HG02642 (cell line): ENCODE measurements at regions not wholly inside any gene's neighbourhood (a gene's known extent, or its start where the extent isn't known, plus 50 kb on each side); places are given as distances from the start of the nearest gene placed in this dataset.
A peak's percentile ranks its signal among the peaks of the same experiment; 100 is the strongest.

ENCODE experiments used
- ATAC-seq: cut with Tn5 transposase; IDR thresholded peaks from one replicate; pipeline ENCODE4 v1.9.1; 2021; ENCODE audit warnings: mild to moderate bottlenecking; ENCODE audit not compliant: unreplicated experiment, poor library complexity

DNA sequence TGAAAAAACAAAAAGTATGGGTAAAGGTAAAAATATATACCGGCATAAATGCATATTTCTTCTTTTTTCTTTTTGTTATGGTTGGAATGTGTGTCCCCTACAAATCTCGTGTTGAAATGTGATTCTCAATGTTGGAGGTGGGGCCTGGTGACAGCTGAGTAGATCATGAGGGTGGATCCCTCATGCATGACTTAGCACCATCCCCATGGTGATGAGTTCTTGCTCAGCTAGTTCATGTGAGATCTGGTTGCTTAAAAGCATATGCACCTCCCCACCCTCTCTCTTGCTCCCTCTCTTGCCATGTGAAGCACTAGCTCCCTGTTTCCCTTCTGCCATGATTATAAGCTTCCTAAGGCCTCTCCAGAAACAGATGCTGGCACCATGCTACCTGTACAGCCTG, 93.3 kb downstream of the HYCC1 start:
- no peak for ATAC-seq

- no peak for ATAC-seq
Observed at GRCh38 chr7:22913158-22913557, 90.5 kb upstream of the TOMM7 start.

GRCh38 chr7:22911889-22912288, 89.2 kb upstream of the TOMM7 start:
- ATAC-seq = no peak

DNA sequence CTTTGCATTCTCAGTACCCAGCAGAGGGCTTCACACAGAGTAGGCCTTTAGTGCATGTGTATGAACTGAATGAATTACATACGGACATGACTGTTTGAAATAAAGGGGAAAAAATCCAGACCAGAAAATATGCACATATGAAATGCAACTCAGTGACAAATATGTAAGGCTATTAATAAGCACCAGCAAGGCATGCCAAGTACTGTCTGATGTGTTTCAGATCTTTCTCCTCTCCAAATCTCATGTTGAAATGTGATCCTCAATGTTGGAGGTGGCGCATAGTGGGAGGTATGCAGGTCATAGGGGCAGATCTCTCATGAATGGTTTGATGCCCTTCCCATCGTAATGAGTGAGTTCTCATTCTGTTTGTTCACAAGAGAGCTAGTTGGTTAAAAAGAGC, 87.3 kb upstream of the TOMM7 start:
- ATAC-seq = no peak

DNA sequence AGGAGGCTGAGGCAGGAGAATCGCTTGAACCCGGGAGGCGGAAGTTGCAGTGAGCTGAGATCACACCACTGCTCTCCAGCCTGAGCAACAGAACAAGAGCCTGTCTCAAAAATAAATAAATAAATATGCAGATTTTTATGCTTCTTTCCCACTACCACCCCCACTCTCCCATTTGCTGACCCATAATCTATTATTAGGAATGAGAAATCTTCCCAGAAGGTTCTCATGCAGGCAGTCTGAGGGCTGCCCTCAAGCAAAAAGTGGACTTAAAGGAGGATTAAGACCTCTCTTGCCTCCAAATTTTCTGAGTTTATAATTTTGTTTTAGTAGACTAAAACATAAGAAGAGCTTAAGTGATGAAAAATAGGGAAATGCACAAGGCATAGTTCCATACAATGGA, 85.2 kb upstream of the TOMM7 start:
- ATAC-seq = no peak

DNA sequence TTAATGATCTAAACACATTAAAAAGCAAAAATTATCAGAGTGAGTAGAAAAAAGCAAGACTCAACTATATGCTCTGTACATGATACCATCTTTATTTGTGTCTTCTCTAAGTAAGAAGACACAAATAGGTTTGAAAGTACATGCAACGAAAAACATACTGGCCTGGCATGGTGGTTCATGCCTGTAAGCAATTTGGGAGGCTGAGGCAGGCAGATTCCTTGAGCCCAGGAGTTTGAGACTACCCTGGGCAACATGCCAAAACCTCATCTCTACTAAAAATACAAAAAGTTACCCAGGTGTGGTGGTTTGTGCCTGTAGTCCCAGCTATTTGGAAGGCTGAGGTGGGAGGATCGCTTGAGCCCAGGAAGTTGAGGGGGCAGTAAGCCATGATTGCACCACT, 78.1 kb upstream of the TOMM7 start:
- no peak for ATAC-seq

DNA sequence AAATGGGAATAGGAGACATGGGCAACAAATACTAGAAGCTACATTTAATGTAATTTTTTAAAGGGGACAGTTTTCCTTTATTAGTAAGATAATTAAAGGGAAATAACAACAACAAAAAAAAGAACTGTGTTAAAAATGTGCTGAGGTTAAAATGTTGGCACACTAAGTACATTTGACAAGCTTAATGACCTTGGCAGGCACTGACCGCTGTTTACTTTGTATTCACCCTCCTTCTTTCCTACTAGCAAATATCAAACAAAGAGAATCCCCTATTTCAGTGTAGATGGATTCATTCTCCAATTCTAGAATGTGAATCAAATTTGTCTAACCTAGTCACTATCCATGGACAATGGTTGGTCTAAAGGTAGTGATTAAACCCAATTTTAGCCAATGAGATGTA, 77.5 kb upstream of the TOMM7 start:
- no peak for ATAC-seq

DNA sequence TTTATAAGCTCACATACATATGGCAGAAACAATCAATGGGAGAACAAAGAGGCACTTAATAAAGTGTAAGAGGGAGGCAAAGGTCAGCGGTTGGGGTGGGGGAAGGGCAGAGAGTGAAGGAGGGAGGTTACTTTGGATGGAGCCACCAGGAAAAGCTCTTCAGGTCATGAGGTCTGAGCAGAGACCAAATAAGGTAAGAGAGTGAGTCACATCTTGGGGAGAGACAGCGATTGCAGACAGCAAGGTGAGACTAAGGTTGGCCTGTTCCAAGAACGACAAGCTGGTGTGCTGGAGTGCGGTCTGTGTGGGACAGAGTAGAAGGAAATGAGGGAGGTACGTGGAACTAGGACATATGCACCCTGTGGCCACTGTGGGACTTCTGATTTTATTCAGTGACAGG, 74.3 kb upstream of the TOMM7 start:
- ATAC-seq = no peak

- ATAC-seq = no peak
Observed at GRCh38 chr7:22895828-22896165, 73.1 kb upstream of the TOMM7 start.

GRCh38 chr7:22895140-22895827, 72.6 kb upstream of the TOMM7 start:
- no peak for ATAC-seq

GRCh38 chr7:22894546-22894945, 71.9 kb upstream of the TOMM7 start:
- ATAC-seq = no peak

- no peak for ATAC-seq
Observed at GRCh38 chr7:22890773-22891172, 68.1 kb upstream of the TOMM7 start.

DNA sequence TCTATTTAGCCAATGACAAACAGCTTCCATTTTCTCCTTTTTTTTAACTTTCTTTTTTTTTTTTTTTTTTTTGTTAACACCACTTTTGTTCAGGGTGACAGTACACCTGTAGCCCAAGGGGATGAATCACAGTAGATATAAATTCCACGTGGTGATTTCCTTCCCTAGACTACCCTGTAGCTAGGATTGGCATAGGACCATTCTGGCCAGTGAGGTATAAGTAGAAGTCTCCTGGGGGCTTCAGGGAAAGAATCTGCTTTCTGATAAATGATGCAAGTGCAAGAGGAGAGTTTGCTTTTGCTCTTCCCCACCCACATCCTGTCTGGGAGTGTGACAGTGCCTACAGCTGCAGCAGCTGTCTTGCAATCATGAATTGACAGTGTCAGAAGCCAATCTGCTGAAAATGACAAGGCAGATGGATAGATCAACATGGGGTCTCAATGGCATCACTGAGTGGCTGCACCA, 63.2 kb upstream of the TOMM7 start:
- peak; percentile 90 for ATAC-seq

DNA sequence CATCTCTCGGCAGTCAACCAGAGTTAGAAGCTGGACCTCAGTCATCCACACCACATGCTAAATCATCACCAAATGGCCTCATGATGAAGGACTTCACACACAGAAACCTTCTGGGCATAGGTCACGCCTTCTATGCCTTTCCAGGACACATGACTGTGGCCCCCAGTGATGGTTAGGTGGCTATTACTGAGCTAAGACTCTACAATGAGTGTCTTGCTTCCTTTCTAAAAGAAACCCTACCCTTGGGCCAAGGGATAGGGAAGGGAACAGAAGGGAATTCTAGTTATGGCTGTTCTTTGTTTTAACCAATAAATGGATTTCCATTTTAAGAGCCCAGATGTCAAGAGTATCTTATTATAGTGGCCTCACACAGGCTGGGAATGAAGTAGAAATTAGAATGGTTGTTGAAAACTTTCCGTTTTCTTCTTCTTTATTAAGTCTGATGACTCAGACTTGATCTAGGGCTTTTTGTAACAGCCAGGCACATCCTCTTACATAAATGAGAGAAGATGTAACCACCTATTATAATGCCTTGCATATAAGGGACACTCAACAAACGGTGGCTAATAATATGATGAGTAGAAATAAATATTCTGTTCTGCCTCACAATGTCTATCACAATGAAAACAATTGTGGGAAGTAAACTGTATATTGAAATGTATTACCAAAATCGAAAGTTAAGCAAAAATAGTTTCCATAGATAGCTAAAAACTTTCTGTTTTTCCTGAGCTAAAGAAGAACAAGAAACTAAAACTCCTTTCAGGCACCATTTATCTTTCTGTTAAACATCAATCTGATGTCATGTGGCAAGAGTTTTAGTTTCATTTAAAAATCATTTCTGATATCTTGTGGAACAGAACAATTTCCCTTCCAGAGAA, 62.5 kb upstream of the TOMM7 start:
- ATAC-seq = peak; percentile 49

DNA sequence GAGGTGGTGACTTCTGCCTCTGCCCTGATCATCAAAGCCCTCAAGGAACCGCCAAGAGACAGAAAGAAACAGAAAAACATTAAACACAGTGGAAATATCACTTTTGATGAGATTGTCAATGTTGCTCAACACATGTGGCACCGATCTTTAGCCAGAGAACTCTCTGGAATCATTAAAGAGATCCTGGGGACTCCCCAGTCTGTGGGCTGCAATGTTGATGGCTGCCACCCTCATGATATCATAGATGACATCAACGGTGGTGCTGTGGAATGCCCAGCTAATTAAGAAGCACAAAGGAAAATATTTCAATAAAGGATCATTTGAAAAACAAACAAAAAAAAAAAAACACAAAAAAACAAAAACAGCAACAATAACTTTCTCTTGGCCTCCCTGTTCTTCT, 59.5 kb upstream of the TOMM7 start:
- ATAC-seq = no peak

DNA sequence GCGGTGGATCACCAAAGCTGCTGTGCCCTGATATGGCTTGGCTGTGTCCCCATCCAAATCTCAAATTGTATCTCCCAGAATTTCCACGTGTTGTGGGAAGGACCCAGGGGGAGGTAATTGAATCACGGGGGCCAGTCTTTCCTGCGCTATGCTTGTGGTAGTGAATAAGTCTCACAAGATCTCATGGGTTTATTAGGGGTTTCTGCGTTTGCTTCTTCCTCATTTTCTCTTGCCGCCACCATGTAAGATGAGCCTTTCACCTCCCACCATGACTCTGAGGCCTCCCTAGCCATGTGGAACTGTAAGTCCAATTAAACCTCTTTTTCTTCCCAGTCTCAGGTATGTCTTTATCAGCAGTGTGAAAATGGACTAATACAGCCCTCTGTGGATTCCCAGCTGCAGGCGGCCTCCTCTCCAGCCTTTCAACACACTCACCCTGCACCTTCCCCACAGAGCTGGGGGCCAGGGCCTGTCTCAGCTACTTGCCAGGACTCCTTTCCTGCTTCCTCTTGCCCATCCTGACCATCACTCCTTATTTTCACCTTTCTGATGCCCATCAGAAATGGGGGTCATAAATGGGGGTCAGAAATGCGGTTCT, 57.2 kb upstream of the TOMM7 start:
- no peak for ATAC-seq

DNA sequence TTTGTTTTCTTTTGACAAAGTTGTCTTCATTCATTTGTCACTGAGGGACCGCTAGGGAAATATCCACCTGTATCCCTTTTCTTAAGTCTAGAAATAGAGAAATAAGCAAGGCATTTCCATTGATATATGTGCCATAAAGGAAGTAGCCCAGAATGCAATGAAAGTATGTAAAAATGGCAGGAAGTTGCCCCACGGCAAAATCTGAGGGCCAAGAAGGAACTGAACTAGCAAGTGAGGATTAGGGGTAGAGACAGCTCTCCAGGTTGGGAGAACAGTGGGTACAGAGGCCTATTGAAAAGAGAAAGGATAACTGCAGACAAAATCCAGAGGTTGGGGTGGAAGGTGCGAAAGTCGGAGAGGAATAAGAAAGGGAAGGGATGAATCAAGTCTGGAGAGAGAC, 56.6 kb upstream of the TOMM7 start:
- no peak for ATAC-seq

DNA sequence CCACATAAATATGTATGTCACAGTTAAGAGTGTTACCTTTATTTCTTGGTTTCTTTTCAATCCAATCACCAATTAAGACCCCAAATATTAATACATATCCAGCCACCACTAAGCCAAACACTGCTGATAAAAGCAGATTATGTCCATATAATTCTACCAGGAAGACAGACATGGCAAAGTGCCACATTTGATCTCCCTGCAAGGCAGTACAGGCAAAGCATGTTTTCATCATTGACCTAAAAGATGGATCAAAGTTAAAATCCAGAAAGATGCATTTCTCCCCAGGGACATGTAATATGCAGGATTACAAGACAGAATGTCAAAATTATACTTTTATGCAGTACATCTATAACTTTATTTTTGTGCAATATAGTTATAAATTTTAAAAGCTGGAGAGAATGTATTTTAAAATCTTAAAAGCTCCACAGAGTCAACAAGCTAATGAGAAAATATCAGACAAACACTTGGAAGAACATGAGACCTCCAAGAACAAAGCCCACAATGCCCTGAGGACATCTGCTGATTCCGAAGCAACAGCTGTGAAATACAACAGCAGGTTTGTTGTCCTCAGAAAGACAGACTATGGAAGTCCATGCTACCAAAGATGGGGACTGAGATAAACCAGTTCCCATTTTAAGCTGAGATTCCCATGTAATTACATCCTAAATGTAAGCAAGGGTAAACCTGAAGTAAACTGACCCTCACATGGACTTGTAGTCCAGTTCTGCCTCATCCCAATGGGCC, 54.5 kb upstream of the TOMM7 start:
- no peak for ATAC-seq

GRCh38 chr7:22875470-22875869, 52.8 kb upstream of the TOMM7 start:
- ATAC-seq = no peak

DNA sequence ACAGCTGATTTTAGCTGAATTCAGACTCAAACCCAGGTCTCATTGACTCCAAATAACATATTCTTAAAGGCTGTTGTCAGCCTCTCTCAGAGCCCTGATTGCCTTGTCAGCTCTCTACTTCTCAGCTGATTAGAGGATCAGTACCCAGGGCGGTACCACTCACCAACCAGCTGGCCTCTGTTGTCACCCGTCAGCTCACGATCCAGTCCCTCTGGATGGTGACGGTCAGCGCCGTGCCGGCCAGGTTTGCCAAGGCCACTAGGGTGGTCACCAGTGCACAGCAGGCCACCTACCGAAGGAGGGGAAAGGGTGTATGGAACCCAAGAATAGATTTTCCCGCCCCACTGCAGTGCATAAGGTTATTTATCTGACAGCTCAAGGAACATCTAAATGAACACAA, 52.3 kb upstream of the TOMM7 start:
- no peak for ATAC-seq
